ENCODE measurements at regions not wholly inside any gene's neighbourhood (a gene's known extent, or its start where the extent isn't known, plus 50 kb on each side); places are given as distances from the start of the nearest gene placed in this dataset.

- H4K20me1 ChIP-seq (ENCODE audit: insufficient read depth, low read length), result no peaks in the 10 kb centered on the region
- no peaks in the 10 kb centered on the region for H3K4me1 ChIP-seq (ENCODE audit: insufficient read depth, low read length)
- H3K27me3 ChIP-seq (ENCODE audit: insufficient read depth, low read length), result no peaks in the 10 kb centered on the region
- Mint-ChIP-seq H3K36me3 (ENCODE audit: low read depth, unreplicated experiment) (no peaks in the 10 kb centered on the region), H3K27ac (ENCODE audit: unreplicated experiment) (no peak overlapping the region), H3K27me3 (ENCODE audit: low read depth, unreplicated experiment) (peaks cover 1% of the 10 kb centered on the region), H3K4me3 (ENCODE audit: unreplicated experiment) (no peak overlapping the region), H3K9me3 (ENCODE audit: unreplicated experiment) (peaks cover 2% of the 10 kb centered on the region), H3K4me1 (ENCODE audit: low read depth, unreplicated experiment) (no peaks in the 10 kb centered on the region)
- H3K4me2 ChIP-seq (ENCODE audit: low read length), result no peak overlapping the region
- no peak overlapping the region for H2AFZ ChIP-seq (ENCODE audit: low read depth, low read length)
- no peaks in the 10 kb centered on the region for H3K36me3 ChIP-seq (ENCODE audit: insufficient read depth, low read length)
- no peak overlapping the region for H3K4me3 ChIP-seq (ENCODE audit: insufficient read depth, low read depth, low read length)
- H3K79me2 ChIP-seq (ENCODE audit: insufficient read depth, low read length), result no peaks in the 10 kb centered on the region
- no peaks in the 10 kb centered on the region for H3K9me3 ChIP-seq (ENCODE audit: insufficient read depth, low read depth, low read length)
- H3K27ac ChIP-seq (ENCODE audit: low read depth, low read length), result no peak overlapping the region
- no peak overlapping the region for H3K9ac ChIP-seq (ENCODE audit: low read length)
- no peak for TF ChIP-seq EZH2 (IDR thresholded peaks at IDR 0.05; ENCODE audit: insufficient read depth, low read length)
- no peak for TF ChIP-seq CTCF (IDR thresholded peaks at IDR 0.05; ENCODE audit: insufficient read depth, low read depth, low read length)
- DNase-seq (ENCODE audit: low read depth), result peak; percentile 54
- FAIRE-seq, result no peak
Measured at GRCh38 chr6:163926642-163927041, 512.1 kb downstream of the QKI start.

GRCh38 chr6:163925839-163926238 is 511.3 kb downstream of the QKI start:
- peaks cover 1% of the 10 kb centered on the region for H3K27me3 Mint-ChIP-seq (ENCODE audit: low read depth, unreplicated experiment)
- Histone ChIP-seq H3K9ac (ENCODE audit: low read length) (no peak overlapping the region), H3K36me3 (ENCODE audit: insufficient read depth, low read length) (no peaks in the 10 kb centered on the region), H3K27me3 (ENCODE audit: insufficient read depth, low read length) (no peaks in the 10 kb centered on the region), H4K20me1 (ENCODE audit: insufficient read depth, low read length) (no peaks in the 10 kb centered on the region), H3K4me3 (ENCODE audit: insufficient read depth, low read depth, low read length) (no peak overlapping the region), H3K4me1 (ENCODE audit: insufficient read depth, low read length) (no peaks in the 10 kb centered on the region), H3K4me2 (ENCODE audit: low read length) (no peak overlapping the region), H3K27ac (ENCODE audit: low read depth, low read length) (no peak overlapping the region), H3K9me3 (ENCODE audit: insufficient read depth, low read depth, low read length) (no peaks in the 10 kb centered on the region), H2AFZ (ENCODE audit: low read depth, low read length) (no peak overlapping the region), H3K79me2 (ENCODE audit: insufficient read depth, low read length) (no peaks in the 10 kb centered on the region)
- H3K4me1 Mint-ChIP-seq (ENCODE audit: low read depth, unreplicated experiment), result no peaks in the 10 kb centered on the region
- H3K27ac Mint-ChIP-seq (ENCODE audit: unreplicated experiment), result no peak overlapping the region
- H3K4me3 Mint-ChIP-seq (ENCODE audit: unreplicated experiment), result no peak overlapping the region
- TF ChIP-seq EZH2 (IDR thresholded peaks at IDR 0.05; ENCODE audit: insufficient read depth, low read length), result no peak
- no peak for TF ChIP-seq CTCF (IDR thresholded peaks at IDR 0.05; ENCODE audit: insufficient read depth, low read depth, low read length)
- peaks cover 2% of the 10 kb centered on the region for H3K9me3 Mint-ChIP-seq (ENCODE audit: unreplicated experiment)
- H3K36me3 Mint-ChIP-seq (ENCODE audit: low read depth, unreplicated experiment), result no peaks in the 10 kb centered on the region
- no peak for DNase-seq (ENCODE audit: low read depth)
- no peak for FAIRE-seq

GRCh38 chr6:163923658-163924411 is 509.3 kb downstream of the QKI start:
- Mint-ChIP-seq H3K4me1 (ENCODE audit: low read depth, unreplicated experiment) (no peaks in the 10 kb centered on the region), H3K27ac (ENCODE audit: unreplicated experiment) (no peak overlapping the region), H3K36me3 (ENCODE audit: low read depth, unreplicated experiment) (no peaks in the 10 kb centered on the region), H3K27me3 (ENCODE audit: low read depth, unreplicated experiment) (peaks cover 1% of the 10 kb centered on the region), H3K4me3 (ENCODE audit: unreplicated experiment) (no peak overlapping the region), H3K9me3 (ENCODE audit: unreplicated experiment) (no peaks in the 10 kb centered on the region)
- H3K36me3 ChIP-seq (ENCODE audit: insufficient read depth, low read length), result no peaks in the 10 kb centered on the region
- H3K4me2 ChIP-seq (ENCODE audit: low read length), result no peak overlapping the region
- H3K27me3 ChIP-seq (ENCODE audit: insufficient read depth, low read length), result no peaks in the 10 kb centered on the region
- H4K20me1 ChIP-seq (ENCODE audit: insufficient read depth, low read length), result no peaks in the 10 kb centered on the region
- H3K9me3 ChIP-seq (ENCODE audit: insufficient read depth, low read depth, low read length), result no peaks in the 10 kb centered on the region
- no peaks in the 10 kb centered on the region for H3K79me2 ChIP-seq (ENCODE audit: insufficient read depth, low read length)
- DNase-seq (ENCODE audit: low read depth) (no peak), FAIRE-seq (no peak)
- no peak for TF ChIP-seq CTCF (IDR thresholded peaks at IDR 0.05; ENCODE audit: insufficient read depth, low read depth, low read length)
- no peak for TF ChIP-seq EZH2 (IDR thresholded peaks at IDR 0.05; ENCODE audit: insufficient read depth, low read length)
- H3K9ac ChIP-seq (ENCODE audit: low read length), result no peak overlapping the region
- H3K27ac ChIP-seq (ENCODE audit: low read depth, low read length), result no peak overlapping the region
- H3K4me1 ChIP-seq (ENCODE audit: insufficient read depth, low read length), result no peaks in the 10 kb centered on the region
- H2AFZ ChIP-seq (ENCODE audit: low read depth, low read length), result no peak overlapping the region
- no peak overlapping the region for H3K4me3 ChIP-seq (ENCODE audit: insufficient read depth, low read depth, low read length)
